H1 (cell line): ENCODE measurements at regions not wholly inside any gene's neighbourhood (a gene's known extent, or its start where the extent isn't known, plus 50 kb on each side); places are given as distances from the start of the nearest gene placed in this dataset.

Experiments used
- CTCF ChIA-PET: fragments of 300-600 bp; sonication (Branson Sonifier 250); formaldehyde crosslinking; loops from one replicate; lab custom pipeline; 2021; ENCODE audit not compliant: partially characterized antibody; lab: Charles Lee
- POLR2A ChIA-PET: fragments of 300-600 bp; sonication (Branson Sonifier 250); formaldehyde crosslinking; loops from one replicate; lab custom pipeline; 2021; ENCODE audit warnings: inconsistent platforms; ENCODE audit not compliant: partially characterized antibody; lab: Charles Lee
- DNase-seq, 2 experiments: peaks; one replicate each; pipeline versions ENCODE4 v3.0.0 to v3.0.0-alpha.2; 2010 to 2022; ENCODE audit warnings: low spot score in 2 of 2, low read depth in 1 of 2, mixed read lengths in 1 of 2
- FAIRE-seq: peaks from 2 replicates; lab custom pipeline; 2011; peaks lifted over from hg19 to GRCh38; lab: Jason Lieb, UNC
- H2AFZ ChIP-seq: 2 replicates; pipeline ENCODE4 v1.8.1; 2012; ENCODE audit warnings: low read length, inconsistent platforms
- H2AK5ac ChIP-seq: 2 replicates; pipeline ENCODE4 v1.6.1; 2013; ENCODE audit warnings: low read depth, low read length
- H2BK120ac ChIP-seq: replicated peaks from 2 replicates; pipeline ENCODE3; 2013; ENCODE audit warnings: low read depth, low read length, inconsistent platforms
- H2BK12ac ChIP-seq: 2 replicates; pipeline ENCODE4 v1.6.1; 2013; ENCODE audit warnings: low read depth, low read length
- H2BK15ac ChIP-seq: 2 replicates; pipeline ENCODE4 v1.6.1; 2013; ENCODE audit warnings: low read length
- H2BK20ac ChIP-seq: 2 replicates; pipeline ENCODE4 v1.6.1; 2013; ENCODE audit warnings: low read length
- H2BK5ac ChIP-seq: 2 replicates; pipeline ENCODE4 v1.6.1; 2013; ENCODE audit warnings: low read depth, low read length
- H3K14ac ChIP-seq: 2 replicates; pipeline ENCODE4 v1.6.1; 2013; ENCODE audit warnings: inconsistent platforms; ENCODE audit not compliant: insufficient read length
- H3K18ac ChIP-seq: 2 replicates; pipeline ENCODE4 v1.6.1; 2013; ENCODE audit warnings: low read length; ENCODE audit errors: extremely low read depth
- H3K23ac ChIP-seq: 2 replicates; pipeline ENCODE4 v1.6.1; 2013; ENCODE audit warnings: inconsistent platforms; ENCODE audit not compliant: insufficient read length
- H3K23me2 ChIP-seq: 2 replicates; pipeline ENCODE4 v1.6.1; 2013; ENCODE audit warnings: low read depth, low read length
- H3K27ac ChIP-seq: 2 replicates; pipeline ENCODE4 v1.6.1; 2011; ENCODE audit warnings: low read depth, low read length, inconsistent platforms
- H3K27me3 ChIP-seq, 4 experiments: replicated peaks in 1 of 4; 1 replicate in 1 of 4; 2 replicates in 3 of 4; pipeline versions ENCODE4 v1.6.1 to v1.8.1; 2011 to 2013; ENCODE audit warnings: low read length in 3 of 4, mild to moderate bottlenecking in 3 of 4, inconsistent platforms in 2 of 4, mixed read lengths in 2 of 4, moderate library complexity in 1 of 4; ENCODE audit not compliant: control insufficient read depth in 3 of 4, insufficient read depth in 3 of 4; ENCODE audit errors: extremely low read depth in 1 of 4
- H3K36me3 ChIP-seq, 4 experiments: 2 replicates each; pipeline versions ENCODE4 v1.6.1 to v1.8.1; 2011 to 2013; ENCODE audit warnings: mild to moderate bottlenecking in 4 of 4, low read length in 3 of 4, moderate library complexity in 2 of 4, control low read depth in 1 of 4, inconsistent platforms in 1 of 4; ENCODE audit not compliant: insufficient read depth in 4 of 4, control insufficient read depth in 2 of 4
- H3K4ac ChIP-seq: replicated peaks from 2 replicates; pipeline ENCODE3; 2013; ENCODE audit warnings: low read length, low read depth, mixed read lengths, inconsistent platforms; ENCODE audit not compliant: insufficient read length
- H3K4me1 ChIP-seq, 4 experiments: replicated peaks in 1 of 4; 1 replicate in 1 of 4; 2 replicates in 3 of 4; pipeline versions ENCODE4 v1.6.1 to v1.8.1; 2011 to 2013; ENCODE audit warnings: low read length in 3 of 4, inconsistent platforms in 2 of 4, mixed read lengths in 1 of 4; ENCODE audit not compliant: insufficient read depth in 4 of 4, control insufficient read depth in 3 of 4
- H3K4me2 ChIP-seq, 2 experiments: 2 replicates each; pipeline versions ENCODE4 v1.6.1 to v1.8.1; 2011 to 2013; ENCODE audit warnings: low read depth in 2 of 2, low read length in 2 of 2, control low read depth in 1 of 2, inconsistent platforms in 1 of 2, mild to moderate bottlenecking in 1 of 2; ENCODE audit not compliant: insufficient read depth in 1 of 2
- H3K4me3 ChIP-seq, 4 experiments: fragments of 200-600, 300-600 bp in 1 of 4; sonication (generic), shearing (Covaris generic), sonication (Bioruptor Twin) in 1 of 4; 2 replicates each; pipeline versions ENCODE4 v1.5.1 to v1.8.1; 2011 to 2016; ENCODE audit warnings: low read length in 4 of 4, low read depth in 3 of 4, control low read depth in 2 of 4, inconsistent platforms in 2 of 4, mild to moderate bottlenecking in 2 of 4, mixed read lengths in 1 of 4, moderate library complexity in 1 of 4; ENCODE audit not compliant: insufficient read depth in 2 of 4; ENCODE audit errors: extremely low read depth in 1 of 4
- H3K56ac ChIP-seq: replicated peaks from 2 replicates; pipeline ENCODE3; 2013; ENCODE audit warnings: low read depth, mild to moderate bottlenecking, mixed read lengths, low read length, inconsistent platforms; ENCODE audit not compliant: insufficient read length
- H3K79me1 ChIP-seq: 2 replicates; pipeline ENCODE4 v1.6.1; 2013; ENCODE audit warnings: low read depth, low read length, control low read depth
- H3K79me2 ChIP-seq, 2 experiments: 2 replicates each; pipeline versions ENCODE4 v1.6.1 to v1.8.1; 2012 to 2013; ENCODE audit warnings: low read length in 2 of 2, mild to moderate bottlenecking in 2 of 2, inconsistent platforms in 1 of 2; ENCODE audit not compliant: insufficient read depth in 2 of 2, control insufficient read depth in 1 of 2
- H3K9ac ChIP-seq, 4 experiments: replicated peaks in 1 of 4; 1 replicate in 1 of 4; 2 replicates in 3 of 4; pipeline versions ENCODE4 v1.6.1 to v1.8.1; 2011 to 2013; ENCODE audit warnings: low read depth in 3 of 4, low read length in 3 of 4, control low read depth in 2 of 4, mild to moderate bottlenecking in 2 of 4, moderate library complexity in 2 of 4, inconsistent platforms in 1 of 4; ENCODE audit errors: extremely low read depth in 1 of 4
- H3K9me3 ChIP-seq, 2 experiments: 2 replicates each; pipeline versions ENCODE4 v1.6.1 to v1.8.1; 2012 to 2013; ENCODE audit warnings: mild to moderate bottlenecking in 2 of 2, moderate library complexity in 2 of 2, control low read depth in 1 of 2, inconsistent platforms in 1 of 2, low read depth in 1 of 2, low read length in 1 of 2, mixed read lengths in 1 of 2; ENCODE audit not compliant: insufficient read depth in 2 of 2
- H4K20me1 ChIP-seq, 2 experiments: replicated peaks in 1 of 2; 2 replicates each; pipeline versions ENCODE3 to v1.8.1; 2011 to 2013; ENCODE audit warnings: inconsistent platforms in 2 of 2, low read length in 2 of 2, mild to moderate bottlenecking in 1 of 2; ENCODE audit not compliant: insufficient read depth in 2 of 2, control insufficient read depth in 1 of 2
- H4K5ac ChIP-seq: 2 replicates; pipeline ENCODE4 v1.6.1; 2013; ENCODE audit warnings: low read length, low read depth, mixed read lengths, inconsistent platforms; ENCODE audit not compliant: insufficient read length
- H4K8ac ChIP-seq: 2 replicates; pipeline ENCODE4 v1.8.0; 2013; ENCODE audit warnings: mild to moderate bottlenecking, moderate library complexity, low read length, inconsistent platforms; ENCODE audit not compliant: insufficient read depth; ENCODE audit errors: extremely low read depth
- H4K91ac ChIP-seq: replicated peaks from 2 replicates; pipeline ENCODE3; 2013; ENCODE audit warnings: low read length, mixed read lengths, inconsistent platforms; ENCODE audit not compliant: insufficient read length
- CHD1 ChIP-seq: IDR thresholded peaks from 2 replicates; pipeline ENCODE4 v1.6.1; 2012; ENCODE audit warnings: low read depth, low read length, improper control_type of control experiment
- EP300 ChIP-seq, 2 experiments: IDR thresholded peaks; 1 replicate in 1 of 2; 2 replicates in 1 of 2; pipeline ENCODE4 v1.6.1; 2011 to 2012; ENCODE audit warnings: low read depth in 2 of 2, low read length in 2 of 2, mild to moderate bottlenecking in 2 of 2, borderline replicate concordance in 1 of 2, inconsistent platforms in 1 of 2, moderate library complexity in 1 of 2
- JUN ChIP-seq: IDR thresholded peaks from 2 replicates; pipeline ENCODE4 v1.6.1; 2011; ENCODE audit warnings: low read depth, mild to moderate bottlenecking, improper control_type of control experiment, low read length
- JUND ChIP-seq: IDR thresholded peaks from 2 replicates; pipeline ENCODE4 v1.6.1; 2011; ENCODE audit warnings: mild to moderate bottlenecking, improper control_type of control experiment, low read length
- KDM1A ChIP-seq: fragments of 200-600, 300-600 bp; sonication (generic); IDR thresholded peaks from 2 replicates; pipeline ENCODE4 v1.7.1; 2016; ENCODE audit warnings: mild to moderate bottlenecking, low read length, borderline replicate concordance
- MAFK ChIP-seq: IDR thresholded peaks from 2 replicates; pipeline ENCODE4 v1.6.1; 2012; ENCODE audit warnings: low read depth, mild to moderate bottlenecking, improper control_type of control experiment, low read length
- SP1 ChIP-seq: IDR thresholded peaks from 2 replicates; pipeline ENCODE4 v1.6.1; 2011; ENCODE audit warnings: low read depth, low read length
- TAF1 ChIP-seq: IDR thresholded peaks from 2 replicates; pipeline ENCODE4 v1.6.1; 2011; ENCODE audit warnings: mild to moderate bottlenecking, low read depth, low read length
- ZNF274 ChIP-seq: IDR thresholded peaks from 2 replicates; pipeline ENCODE4 v1.7.0; 2012; ENCODE audit warnings: low read length, borderline replicate concordance; ENCODE audit errors: extremely low read depth
- WGBS, 2 experiments: shearing (Covaris generic) in 1 of 2; methylation state at CpG; one replicate each; pipeline versions ENCODE4 v1.1.6 to v1.1.7; 2013 to 2015; ENCODE audit warnings: low lambda C conversion rate in 2 of 2, mixed read lengths in 2 of 2, inconsistent platforms in 1 of 2, low coverage in 1 of 2, missing lambda C conversion rate in 1 of 2; ENCODE audit not compliant: insufficient replicate concordance in 2 of 2, insufficient coverage in 1 of 2, insufficient read length in 1 of 2; ENCODE audit errors: extremely low coverage in 1 of 2, missing lambda C conversion rate in 1 of 2; 5-methylcytosine and 5-hydroxymethylcytosine counted together
- TF ChIP-seq, protein P1 (sequence below), 3 experiments: IDR thresholded peaks; 1 replicate in 2 of 3; 2 replicates in 1 of 3; pipeline versions ENCODE4 v1.5.1 to v1.6.1; 2011; ENCODE audit warnings: low read length in 3 of 3, mild to moderate bottlenecking in 3 of 3, inconsistent platforms in 2 of 3, low read depth in 1 of 3, moderate library complexity in 1 of 3; ENCODE audit not compliant: insufficient read depth in 1 of 3; ENCODE audit errors: control extremely low read depth in 1 of 3
- TF ChIP-seq, protein P2 (sequence below): IDR thresholded peaks from 2 replicates; pipeline ENCODE4 v1.6.1; 2011; ENCODE audit warnings: low read length, improper control_type of control experiment

DNA sequence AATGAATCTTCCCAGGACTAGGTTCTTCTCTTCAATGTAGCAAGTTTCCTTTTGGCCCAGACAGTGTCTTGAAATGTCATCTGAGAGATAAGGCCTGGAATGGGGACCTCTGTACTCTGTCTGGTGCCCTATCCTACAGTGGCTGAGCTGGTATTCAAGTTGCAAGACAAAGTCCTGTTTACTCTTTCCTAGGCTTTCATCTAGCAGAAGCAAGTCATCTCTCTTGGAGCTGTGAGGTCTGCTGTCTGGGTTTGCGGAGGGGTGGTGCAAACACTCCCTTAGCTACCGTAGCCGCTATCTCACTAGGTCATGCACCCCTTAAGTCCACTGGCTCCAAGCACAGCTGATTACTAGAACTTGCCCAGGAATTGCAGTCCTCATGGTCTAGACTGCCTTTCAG is 149.7 kb upstream of the SLC16A7 start:
- WGBS, 2 experiments = 81% methylated on average over 3 of the region's 3 CpGs; no CpG with 5 or more reads in 1 of the 2 experiments
- TF ChIP-seq CHD1 (no peak), ZNF274 (no peak), JUN (no peak), EP300 (IDR thresholded peaks at IDR 0.05; ENCODE audit: borderline replicate concordance in 1 of 2, low read depth in 2 of 2, low read length in 2 of 2) (no peak), SP1 (no peak), KDM1A (no peak), MAFK (no peak), JUND (no peak), TAF1 (no peak)
- TF ChIP-seq, protein P1, sequence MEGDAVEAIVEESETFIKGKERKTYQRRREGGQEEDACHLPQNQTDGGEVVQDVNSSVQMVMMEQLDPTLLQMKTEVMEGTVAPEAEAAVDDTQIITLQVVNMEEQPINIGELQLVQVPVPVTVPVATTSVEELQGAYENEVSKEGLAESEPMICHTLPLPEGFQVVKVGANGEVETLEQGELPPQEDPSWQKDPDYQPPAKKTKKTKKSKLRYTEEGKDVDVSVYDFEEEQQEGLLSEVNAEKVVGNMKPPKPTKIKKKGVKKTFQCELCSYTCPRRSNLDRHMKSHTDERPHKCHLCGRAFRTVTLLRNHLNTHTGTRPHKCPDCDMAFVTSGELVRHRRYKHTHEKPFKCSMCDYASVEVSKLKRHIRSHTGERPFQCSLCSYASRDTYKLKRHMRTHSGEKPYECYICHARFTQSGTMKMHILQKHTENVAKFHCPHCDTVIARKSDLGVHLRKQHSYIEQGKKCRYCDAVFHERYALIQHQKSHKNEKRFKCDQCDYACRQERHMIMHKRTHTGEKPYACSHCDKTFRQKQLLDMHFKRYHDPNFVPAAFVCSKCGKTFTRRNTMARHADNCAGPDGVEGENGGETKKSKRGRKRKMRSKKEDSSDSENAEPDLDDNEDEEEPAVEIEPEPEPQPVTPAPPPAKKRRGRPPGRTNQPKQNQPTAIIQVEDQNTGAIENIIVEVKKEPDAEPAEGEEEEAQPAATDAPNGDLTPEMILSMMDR (IDR thresholded peaks at IDR 0.05; ENCODE audit: control extremely low read depth in 1 of 3, insufficient read depth in 1 of 3, low read depth in 1 of 3, low read length in 3 of 3) = no peak
- TF ChIP-seq, protein P2, sequence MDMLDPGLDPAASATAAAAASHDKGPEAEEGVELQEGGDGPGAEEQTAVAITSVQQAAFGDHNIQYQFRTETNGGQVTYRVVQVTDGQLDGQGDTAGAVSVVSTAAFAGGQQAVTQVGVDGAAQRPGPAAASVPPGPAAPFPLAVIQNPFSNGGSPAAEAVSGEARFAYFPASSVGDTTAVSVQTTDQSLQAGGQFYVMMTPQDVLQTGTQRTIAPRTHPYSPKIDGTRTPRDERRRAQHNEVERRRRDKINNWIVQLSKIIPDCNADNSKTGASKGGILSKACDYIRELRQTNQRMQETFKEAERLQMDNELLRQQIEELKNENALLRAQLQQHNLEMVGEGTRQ = no peak

More for the DNA sequence above, 149.7 kb upstream of the SLC16A7 start:
- no peak overlapping the region for H2BK20ac ChIP-seq
- H4K8ac ChIP-seq = no peak overlapping the region
- no peak overlapping the region for H2BK15ac ChIP-seq
- H3K23ac ChIP-seq = no peak overlapping the region
- H3K56ac ChIP-seq = no peak overlapping the region
- H3K14ac ChIP-seq = no peak overlapping the region
- H4K91ac ChIP-seq = no peak overlapping the region
- FAIRE-seq (no peak), DNase-seq (no peak)
- no peak overlapping the region for H2AFZ ChIP-seq
- H3K36me3 ChIP-seq = no peaks in the 10 kb centered on the region
- no peaks in the 10 kb centered on the region for H3K79me2 ChIP-seq
- no peak overlapping the region for H2BK5ac ChIP-seq
- H3K23me2 ChIP-seq = no peaks in the 10 kb centered on the region
- no peaks in the 10 kb centered on the region for H3K27me3 ChIP-seq
- H3K79me1 ChIP-seq = no peaks in the 10 kb centered on the region
- H4K5ac ChIP-seq = no peak overlapping the region
- no peak overlapping the region for H3K4me3 ChIP-seq
- H4K20me1 ChIP-seq = no peaks in the 10 kb centered on the region
- CTCF ChIA-PET = interaction anchor here (0.9 to 1.7 kb wide), 5 partner anchors 10 to 385 kb away, joined by 3 to 5 read pairs (median 3); no protein-coding TSS in a partner anchor
- 0 out of 4 replicates have a peak, but pooled peaks cover 0 to under 1% of the 10 kb centered on the region in 2 experiments for H3K9me3 ChIP-seq
- H2BK12ac ChIP-seq = no peak overlapping the region
- H3K9ac ChIP-seq = no peak overlapping the region
- POLR2A ChIA-PET = interaction anchor here (1.1 kb wide), 1 partner anchor 112 kb away, joined by 4 read pairs; no protein-coding TSS in a partner anchor
- H3K4ac ChIP-seq = no peak overlapping the region
- no peak overlapping the region for H3K4me2 ChIP-seq
- no peak overlapping the region for H3K18ac ChIP-seq
- no peak overlapping the region for H2BK120ac ChIP-seq
- no peak overlapping the region for H2AK5ac ChIP-seq
- H3K27ac ChIP-seq = no peak overlapping the region
- H3K4me1 ChIP-seq = no peaks in the 10 kb centered on the region; a peak in 1 of 7 replicates
